ENCODE measurements at regions not wholly inside any gene's neighbourhood (a gene's known extent, or its start where the extent isn't known, plus 50 kb on each side); places are given as distances from the start of the nearest gene placed in this dataset.

DNA sequence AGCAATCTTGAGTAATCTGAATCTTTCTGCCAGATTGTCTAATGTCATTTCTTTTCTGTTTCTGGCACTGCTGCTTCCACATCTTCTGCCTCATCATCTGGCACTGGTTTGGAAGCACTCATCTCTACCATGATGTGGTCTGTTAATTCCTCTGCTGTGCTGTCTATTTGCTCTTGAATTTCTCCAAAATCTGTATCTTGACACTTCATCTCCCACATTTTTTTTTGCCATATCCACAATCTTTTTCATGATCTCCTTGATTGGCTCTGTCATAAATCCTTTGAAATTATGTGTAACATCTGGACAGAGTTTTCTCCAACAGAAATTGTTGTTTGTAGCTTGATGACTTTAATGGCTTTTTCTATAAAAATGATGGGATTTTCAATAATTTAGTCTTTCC, 417.8 kb upstream of the MANEA start:
- DNase-seq (ENCODE audit: low read depth): no peak
- no peak overlapping the region for H3K4me3 ChIP-seq (replicated peaks; ENCODE audit: low read depth, low read length)
- TF ChIP-seq, protein P1, sequence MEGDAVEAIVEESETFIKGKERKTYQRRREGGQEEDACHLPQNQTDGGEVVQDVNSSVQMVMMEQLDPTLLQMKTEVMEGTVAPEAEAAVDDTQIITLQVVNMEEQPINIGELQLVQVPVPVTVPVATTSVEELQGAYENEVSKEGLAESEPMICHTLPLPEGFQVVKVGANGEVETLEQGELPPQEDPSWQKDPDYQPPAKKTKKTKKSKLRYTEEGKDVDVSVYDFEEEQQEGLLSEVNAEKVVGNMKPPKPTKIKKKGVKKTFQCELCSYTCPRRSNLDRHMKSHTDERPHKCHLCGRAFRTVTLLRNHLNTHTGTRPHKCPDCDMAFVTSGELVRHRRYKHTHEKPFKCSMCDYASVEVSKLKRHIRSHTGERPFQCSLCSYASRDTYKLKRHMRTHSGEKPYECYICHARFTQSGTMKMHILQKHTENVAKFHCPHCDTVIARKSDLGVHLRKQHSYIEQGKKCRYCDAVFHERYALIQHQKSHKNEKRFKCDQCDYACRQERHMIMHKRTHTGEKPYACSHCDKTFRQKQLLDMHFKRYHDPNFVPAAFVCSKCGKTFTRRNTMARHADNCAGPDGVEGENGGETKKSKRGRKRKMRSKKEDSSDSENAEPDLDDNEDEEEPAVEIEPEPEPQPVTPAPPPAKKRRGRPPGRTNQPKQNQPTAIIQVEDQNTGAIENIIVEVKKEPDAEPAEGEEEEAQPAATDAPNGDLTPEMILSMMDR (IDR thresholded peaks at IDR 0.05; ENCODE audit: low read length, missing control alignments): no peak

DNA sequence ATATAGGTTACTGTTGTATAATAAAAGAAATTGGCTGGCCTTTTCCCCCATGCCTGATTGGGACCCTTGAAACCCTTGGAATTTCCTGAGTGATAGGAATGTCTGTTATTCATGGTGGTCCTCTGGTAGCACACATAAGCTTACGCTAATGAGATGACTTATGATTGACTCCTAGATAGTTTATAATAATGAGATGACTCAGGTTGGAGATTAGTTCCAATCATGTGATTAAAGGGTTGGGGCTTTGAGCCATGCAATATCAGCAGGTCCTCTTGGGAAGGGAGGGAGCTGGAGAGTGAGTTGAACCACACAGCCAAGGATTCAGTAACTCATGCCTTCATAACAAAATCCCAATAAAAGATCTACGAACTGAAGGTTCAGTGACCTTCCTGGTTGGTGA, 407.6 kb upstream of the MANEA start:
- TF ChIP-seq, protein P1 (IDR thresholded peaks at IDR 0.05; ENCODE audit: low read length, missing control alignments): no peak
- no peak overlapping the region for H3K4me3 ChIP-seq (replicated peaks; ENCODE audit: low read depth, low read length)
- no peak for DNase-seq (ENCODE audit: low read depth)

DNA sequence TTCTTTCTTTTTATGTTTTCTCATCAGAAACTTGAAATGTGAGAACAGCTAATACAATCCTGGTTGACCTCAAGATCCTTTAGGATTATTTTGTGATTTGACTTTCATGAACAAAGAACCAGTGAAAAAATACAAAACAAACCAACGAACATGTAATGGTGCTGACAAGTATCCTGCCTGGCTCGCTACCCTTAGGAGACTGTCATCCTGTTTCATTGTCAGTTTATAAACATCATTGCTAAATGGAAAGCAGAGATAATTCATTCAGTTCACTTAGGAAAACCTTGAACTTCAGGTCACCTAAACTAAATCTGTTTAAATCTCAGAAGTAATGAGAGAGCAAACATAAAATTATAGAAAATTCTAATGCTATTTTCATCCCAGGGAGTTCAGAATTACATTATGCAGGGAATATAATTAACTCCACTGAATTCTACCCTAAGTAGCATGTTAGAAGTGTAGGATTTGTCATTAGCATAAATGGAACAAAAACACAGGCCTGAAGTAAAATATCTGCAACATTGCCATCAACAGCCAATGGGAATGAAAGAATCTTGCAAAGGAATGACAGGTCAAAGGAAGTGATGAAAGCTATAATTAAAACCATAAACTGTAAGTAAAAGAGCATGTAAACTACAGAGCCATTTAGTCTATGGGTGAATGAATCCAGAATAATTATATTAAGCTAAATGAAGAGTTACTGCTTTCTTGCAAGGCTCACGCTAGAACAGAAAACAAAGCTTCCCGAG, 401.2 kb upstream of the MANEA start:
- no peak overlapping the region for H3K4me3 ChIP-seq (replicated peaks; ENCODE audit: low read depth, low read length)
- TF ChIP-seq, protein P1 (IDR thresholded peaks at IDR 0.05; ENCODE audit: low read length, missing control alignments): no peak
- no peak for DNase-seq (ENCODE audit: low read depth)

DNA sequence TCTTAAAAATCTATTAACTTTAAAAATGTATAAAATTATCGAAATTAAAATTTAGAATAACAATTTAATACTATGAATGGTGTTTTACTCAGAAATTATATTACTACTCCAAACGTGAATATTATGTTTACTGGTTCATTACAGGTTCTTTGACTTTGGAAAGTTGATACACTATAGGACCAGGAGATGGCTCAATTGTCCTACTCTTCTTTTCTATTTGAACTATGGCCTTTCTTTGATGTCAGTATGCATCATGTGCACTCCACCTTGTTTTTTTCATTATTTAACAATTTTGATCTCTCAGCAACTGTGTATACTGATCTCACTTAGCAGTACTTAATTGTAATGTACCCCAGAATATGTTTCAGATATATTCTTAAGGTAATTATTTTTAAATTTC, 391.5 kb upstream of the MANEA start:
- DNase-seq (ENCODE audit: low read depth): no peak
- no peak overlapping the region for H3K4me3 ChIP-seq (replicated peaks; ENCODE audit: low read depth, low read length)
- TF ChIP-seq, protein P1 (IDR thresholded peaks at IDR 0.05; ENCODE audit: low read length, missing control alignments): no peak

DNA sequence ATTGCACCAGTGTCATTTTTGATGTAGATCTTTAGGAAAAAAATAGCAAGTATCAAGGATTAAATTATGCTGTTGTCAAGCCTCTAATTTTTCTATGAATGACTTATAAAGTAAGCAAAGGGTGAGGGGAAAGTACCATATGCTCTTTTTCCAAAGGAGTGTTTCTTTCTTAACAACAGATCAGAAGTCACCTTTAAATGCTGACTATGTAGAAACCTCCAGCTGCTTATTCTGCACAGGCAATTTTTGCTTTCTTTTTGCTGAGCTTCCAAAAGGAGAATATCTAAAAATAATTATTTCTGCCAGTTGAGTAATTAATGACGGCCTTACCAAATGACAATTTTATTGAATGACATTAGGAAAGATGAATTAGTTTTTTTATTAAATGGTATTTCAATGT, 390.6 kb upstream of the MANEA start:
- TF ChIP-seq, protein P1 (IDR thresholded peaks at IDR 0.05; ENCODE audit: low read length, missing control alignments): no peak
- no peak overlapping the region for H3K4me3 ChIP-seq (replicated peaks; ENCODE audit: low read depth, low read length)
- DNase-seq (ENCODE audit: low read depth): no peak

DNA sequence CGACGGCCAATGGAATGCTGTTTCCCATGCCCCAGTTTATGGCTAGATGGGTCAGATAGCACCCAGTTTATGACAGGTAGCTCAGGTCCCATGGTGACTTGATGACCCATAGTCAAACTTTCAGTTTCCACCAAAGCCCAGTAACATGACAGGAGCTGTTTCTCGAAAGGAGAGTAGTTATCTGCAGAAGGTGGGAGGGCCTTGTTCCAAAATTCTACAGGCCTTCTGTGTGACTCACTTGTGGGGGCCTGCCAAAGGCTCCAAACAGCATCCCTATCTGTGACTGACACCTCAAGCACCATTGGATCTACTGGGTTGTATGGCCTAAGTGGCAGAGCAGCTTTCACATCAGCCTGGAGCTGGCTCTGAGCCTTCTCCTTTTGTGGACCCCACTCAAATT, 379.7 kb upstream of the MANEA start:
- TF ChIP-seq, protein P1 (IDR thresholded peaks at IDR 0.05; ENCODE audit: low read length, missing control alignments): no peak
- no peak for DNase-seq (ENCODE audit: low read depth)
- no peak overlapping the region for H3K4me3 ChIP-seq (replicated peaks; ENCODE audit: low read depth, low read length)

DNA sequence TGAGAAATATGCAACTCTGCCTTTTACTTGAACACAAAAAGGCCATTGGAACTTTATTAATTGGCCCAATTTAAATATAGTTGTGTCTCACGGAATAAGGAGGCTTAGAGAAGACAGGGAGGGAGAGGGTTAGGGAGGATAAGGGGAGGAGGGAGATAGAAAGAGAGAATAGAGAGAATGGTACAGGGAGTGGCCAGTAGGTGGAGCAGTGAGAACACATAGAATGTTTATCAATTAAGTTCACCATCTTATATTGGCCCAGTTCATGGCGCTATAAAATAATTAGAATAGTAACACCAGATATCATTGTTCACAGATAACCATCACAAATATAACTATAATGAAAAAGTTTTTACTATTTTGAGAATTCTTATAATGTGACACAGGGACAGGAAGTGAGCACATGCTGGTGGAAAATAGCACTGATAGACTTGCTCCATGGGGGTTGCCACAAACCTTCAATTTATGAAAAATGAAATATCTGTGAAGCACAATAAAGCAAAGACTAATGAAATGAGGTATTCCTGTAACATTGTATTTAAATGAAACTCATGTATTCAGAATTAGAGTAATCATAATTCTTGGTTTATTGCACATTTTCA, 374.1 kb upstream of the MANEA start:
- TF ChIP-seq, protein P1 (IDR thresholded peaks at IDR 0.05; ENCODE audit: low read length, missing control alignments): peak; percentile 49
- peak; percentile 40 for DNase-seq (ENCODE audit: low read depth)
- no peak overlapping the region for H3K4me3 ChIP-seq (replicated peaks; ENCODE audit: low read depth, low read length)

All from fibroblast of pulmonary artery (primary cell).